Karpas-422 (cell line): ENCODE measurements at regions not wholly inside any gene's neighbourhood (a gene's known extent, or its start where the extent isn't known, plus 50 kb on each side); places are given as distances from the start of the nearest gene placed in this dataset.

Experiments used
- DNase-seq: peaks from one replicate; pipeline ENCODE4 v3.0.0-alpha.2; 2015
- H2AFZ ChIP-seq: fragments of 200-600 bp; sonication (generic); 2 replicates; pipeline ENCODE4 v1.6.1; 2014; ENCODE audit warnings: antibody characterized with exemption, low read length, mixed read lengths
- H3K27ac ChIP-seq: fragments of 200-600 bp; sonication (generic); 2 replicates; pipeline ENCODE4 v1.5.1; 2014; ENCODE audit warnings: mild to moderate bottlenecking, low read length, moderate library complexity
- H3K27me3 ChIP-seq: fragments of 200-600 bp; sonication (generic); 2 replicates; pipeline ENCODE4 v1.6.1; 2014; ENCODE audit warnings: low read length, mixed read lengths
- H3K36me3 ChIP-seq: fragments of 200-600 bp; sonication (generic); 2 replicates; pipeline ENCODE4 v1.6.1; 2014; ENCODE audit warnings: low read length, mixed read lengths; ENCODE audit not compliant: insufficient read depth
- H3K4me1 ChIP-seq: fragments of 200-600 bp; sonication (generic); 2 replicates; pipeline ENCODE4 v1.6.1; 2014; ENCODE audit warnings: mild to moderate bottlenecking, low read length, mixed read lengths
- H3K4me2 ChIP-seq: fragments of 200-600 bp; sonication (generic); 2 replicates; pipeline ENCODE4 v1.6.1; 2014; ENCODE audit warnings: low read length, low read depth, mild to moderate bottlenecking; ENCODE audit not compliant: poor library complexity, severe bottlenecking
- H3K4me3 ChIP-seq: fragments of 200-600 bp; sonication (generic); 2 replicates; pipeline ENCODE4 v1.5.1; 2014; ENCODE audit warnings: mild to moderate bottlenecking, antibody characterized with exemption, low read length, mixed read lengths
- H3K79me2 ChIP-seq: fragments of 200-600 bp; sonication (generic); 2 replicates; pipeline ENCODE4 v1.6.1; 2014; ENCODE audit warnings: mild to moderate bottlenecking, low read length, mixed read lengths
- H3K9ac ChIP-seq: fragments of 200-600 bp; sonication (generic); 2 replicates; pipeline ENCODE4 v1.6.0; 2014; ENCODE audit warnings: low read length
- H3K9me2 ChIP-seq: fragments of 200-600 bp; sonication (generic), shearing (Covaris generic); replicated peaks from 2 replicates; pipeline ENCODE4 v1.6.0; 2014; ENCODE audit warnings: mild to moderate bottlenecking, low read length, moderate library complexity; ENCODE audit not compliant: insufficient read depth
- H3K9me3 ChIP-seq: fragments of 300-700, 200-600 bp; sonication (generic); 2 replicates; pipeline ENCODE4 v1.6.1; 2014; ENCODE audit warnings: low read length, mixed read lengths
- H4K20me1 ChIP-seq: fragments of 200-600 bp; sonication (generic); 2 replicates; pipeline ENCODE4 v1.6.1; 2014; ENCODE audit warnings: mild to moderate bottlenecking, antibody characterized with exemption, low read length, low read depth; ENCODE audit not compliant: insufficient read depth

DNA sequence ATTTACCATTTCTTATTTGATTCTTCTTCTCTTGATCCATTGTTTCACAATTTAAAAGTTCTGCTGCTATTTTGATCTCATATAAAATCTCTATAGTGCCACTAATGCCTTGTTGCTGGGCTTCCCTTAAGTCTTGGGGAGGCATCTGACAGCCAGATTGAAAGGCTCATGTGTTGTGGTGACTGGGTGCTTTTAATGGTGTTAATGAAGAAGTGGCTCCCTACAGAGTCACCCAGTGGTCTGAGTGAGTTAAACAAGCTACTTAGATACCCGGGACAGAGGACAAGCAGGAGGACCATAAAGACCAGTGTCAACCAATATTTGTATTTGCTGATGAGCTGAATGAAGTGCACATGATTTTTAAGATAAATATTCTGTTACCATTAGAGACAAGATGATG lies 176.4 kb upstream of the HABP2 start:
- no peaks in the 10 kb centered on the region for H3K79me2 ChIP-seq
- H3K9ac ChIP-seq, result no peak overlapping the region
- no peak overlapping the region for H3K4me3 ChIP-seq
- H3K4me1 ChIP-seq, result no peaks in the 10 kb centered on the region
- H3K4me2 ChIP-seq, result no peak overlapping the region
- H2AFZ ChIP-seq, result no peak overlapping the region
- H3K9me3 ChIP-seq, result no peaks in the 10 kb centered on the region
- H3K27ac ChIP-seq, result no peak overlapping the region
- no peaks in the 10 kb centered on the region for H3K9me2 ChIP-seq
- H4K20me1 ChIP-seq, result no peaks in the 10 kb centered on the region
- no peaks in the 10 kb centered on the region for H3K27me3 ChIP-seq
- no peak for DNase-seq
- H3K36me3 ChIP-seq, result no peaks in the 10 kb centered on the region

DNA sequence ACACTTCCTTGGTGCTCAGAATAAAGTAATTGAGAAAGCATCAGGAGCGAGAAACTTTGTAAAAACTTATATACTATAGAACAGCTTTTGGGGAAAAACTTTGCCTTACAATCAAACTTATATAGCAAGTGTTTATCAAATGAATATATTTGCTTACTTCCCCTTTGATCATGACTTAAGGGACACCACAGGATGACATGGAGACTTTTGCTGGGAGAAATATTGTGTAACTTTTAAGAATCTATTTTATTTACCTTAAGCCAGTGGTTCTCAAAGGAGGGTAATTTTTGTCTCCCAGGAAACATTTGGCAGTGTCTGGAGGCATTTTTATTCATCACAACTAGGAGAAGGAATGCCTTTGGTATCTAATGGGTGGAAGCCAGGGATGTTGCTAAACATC lies 173.8 kb upstream of the HABP2 start:
- H3K4me2 ChIP-seq, result no peak overlapping the region
- H3K4me1 ChIP-seq, result peaks cover 6% of the 10 kb centered on the region; the same call in 1 of the 2 replicates
- no peak overlapping the region for H2AFZ ChIP-seq
- H3K36me3 ChIP-seq, result no peaks in the 10 kb centered on the region
- no peak overlapping the region for H3K27ac ChIP-seq
- no peak overlapping the region for H3K4me3 ChIP-seq
- H3K79me2 ChIP-seq, result no peaks in the 10 kb centered on the region
- H4K20me1 ChIP-seq, result no peaks in the 10 kb centered on the region
- no peaks in the 10 kb centered on the region for H3K9me3 ChIP-seq
- no peaks in the 10 kb centered on the region for H3K9me2 ChIP-seq
- H3K27me3 ChIP-seq, result no peaks in the 10 kb centered on the region
- H3K9ac ChIP-seq, result no peak overlapping the region
- DNase-seq, result no peak

DNA sequence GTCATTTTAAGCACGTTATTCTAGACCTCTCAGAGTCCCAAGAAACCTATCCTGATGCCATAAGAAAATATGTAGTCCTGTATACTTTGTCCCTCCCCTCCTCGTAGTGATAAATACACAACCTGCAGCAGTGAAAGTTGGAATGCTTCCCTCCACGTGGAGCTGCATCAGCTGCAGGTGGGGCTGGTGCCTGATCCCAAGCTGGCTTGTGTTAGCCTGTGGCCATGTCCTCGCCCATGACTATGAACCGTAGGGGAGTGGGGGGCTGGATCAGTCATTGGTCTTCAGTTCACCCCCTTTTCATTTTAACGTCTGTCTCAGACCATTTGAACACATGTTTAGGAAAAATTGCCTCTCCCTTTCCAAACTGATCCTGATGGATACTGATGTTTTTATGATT lies 171.4 kb upstream of the HABP2 start:
- no peaks in the 10 kb centered on the region for H4K20me1 ChIP-seq
- H3K27ac ChIP-seq, result no peak overlapping the region
- no peak overlapping the region for H2AFZ ChIP-seq
- H3K9me3 ChIP-seq, result no peaks in the 10 kb centered on the region
- H3K4me2 ChIP-seq, result peak overlapping the region; percentile 32
- no peak overlapping the region for H3K4me3 ChIP-seq
- H3K36me3 ChIP-seq, result no peaks in the 10 kb centered on the region
- no peaks in the 10 kb centered on the region for H3K9me2 ChIP-seq
- no peak overlapping the region for H3K9ac ChIP-seq
- no peaks in the 10 kb centered on the region for H3K27me3 ChIP-seq
- peaks cover 6% of the 10 kb centered on the region; the same call in 1 of the 2 replicates for H3K4me1 ChIP-seq
- no peaks in the 10 kb centered on the region for H3K79me2 ChIP-seq
- DNase-seq, result no peak

DNA sequence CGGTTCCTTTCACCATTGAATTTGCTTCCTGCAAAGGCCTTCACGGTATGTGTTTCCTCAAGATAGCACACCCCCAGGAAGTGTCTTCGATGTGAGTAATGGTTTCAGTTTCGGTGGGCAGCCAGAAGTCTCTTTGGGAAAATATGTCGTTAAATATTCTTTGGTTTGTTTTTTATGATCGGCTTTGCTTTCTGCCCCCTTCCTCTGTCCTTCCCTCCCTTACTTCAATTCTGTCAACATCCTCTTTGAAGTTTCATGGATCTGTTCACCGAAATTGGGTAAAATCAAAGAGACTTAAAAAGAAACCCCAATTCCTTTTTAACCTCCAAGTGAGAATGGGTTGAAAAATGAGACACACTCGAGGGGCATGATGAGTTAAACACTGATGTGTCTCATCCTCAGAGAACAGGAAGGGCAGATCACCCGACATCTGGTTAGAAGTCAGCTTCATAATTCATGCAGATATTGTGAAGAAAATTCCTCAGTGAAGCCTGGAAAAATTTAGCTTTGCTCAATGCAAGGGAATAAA lies 170.8 kb upstream of the HABP2 start:
- Histone ChIP-seq H4K20me1 (no peaks in the 10 kb centered on the region), H3K27me3 (no peaks in the 10 kb centered on the region), H3K9ac (no peak overlapping the region), H3K36me3 (no peaks in the 10 kb centered on the region), H3K79me2 (no peaks in the 10 kb centered on the region), H3K9me2 (no peaks in the 10 kb centered on the region), H2AFZ (no peak overlapping the region), H3K27ac (no peak overlapping the region), H3K4me1 (peaks cover 6% of the 10 kb centered on the region; the same call in 1 of the 2 replicates), H3K4me2 (peak overlapping the region; percentile 32), H3K4me3 (peak overlapping the region; percentile 4; the same call in 1 of the 2 replicates), H3K9me3 (no peaks in the 10 kb centered on the region)
- no peak for DNase-seq

DNA sequence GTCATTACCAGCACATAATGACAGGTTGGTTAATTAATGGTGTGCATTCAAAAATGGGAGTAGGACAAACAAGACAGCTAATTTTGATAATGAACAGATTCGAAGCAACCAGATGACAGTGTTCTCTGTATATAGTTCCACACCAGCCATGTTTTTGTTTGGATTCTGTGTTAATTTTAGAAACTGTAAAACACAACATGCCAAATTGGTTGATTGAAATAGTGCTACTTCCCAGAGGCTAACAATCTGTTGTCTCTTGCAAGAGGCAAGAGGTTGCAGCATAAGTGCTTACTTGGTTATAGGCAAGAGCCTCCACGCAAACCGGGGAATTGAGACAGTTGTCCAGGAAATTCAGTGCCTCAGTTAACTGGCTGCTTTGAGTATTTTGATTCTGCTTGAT lies 170.2 kb upstream of the HABP2 start:
- Histone ChIP-seq H3K9ac (no peak overlapping the region), H3K4me2 (no peak overlapping the region), H4K20me1 (no peaks in the 10 kb centered on the region), H3K27me3 (no peaks in the 10 kb centered on the region), H3K79me2 (no peaks in the 10 kb centered on the region), H3K4me3 (no peak overlapping the region), H2AFZ (no peak overlapping the region), H3K9me2 (no peaks in the 10 kb centered on the region), H3K4me1 (peaks cover 6% of the 10 kb centered on the region; the same call in 1 of the 2 replicates), H3K27ac (no peak overlapping the region), H3K36me3 (no peaks in the 10 kb centered on the region), H3K9me3 (no peaks in the 10 kb centered on the region)
- DNase-seq, result no peak

DNA sequence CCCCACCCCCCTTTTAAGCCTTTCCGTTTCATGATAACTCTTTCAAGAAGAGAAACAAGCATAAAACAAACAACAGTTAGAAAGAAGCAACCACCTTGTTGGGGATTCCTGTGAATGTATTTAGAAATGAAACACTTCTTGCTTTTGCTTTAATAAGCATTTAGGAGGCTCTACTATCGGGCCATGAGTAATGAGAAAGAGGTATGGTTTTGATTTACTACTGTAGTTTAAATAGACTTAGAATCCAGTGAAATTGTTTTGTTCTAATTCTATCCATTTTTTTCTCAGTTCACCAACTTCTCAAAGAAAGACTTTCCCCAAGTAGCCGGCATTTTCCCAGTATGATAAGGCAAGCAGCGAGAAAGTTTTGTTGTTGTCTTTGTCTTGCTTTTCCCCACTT lies 168.7 kb upstream of the HABP2 start:
- no peaks in the 10 kb centered on the region for H4K20me1 ChIP-seq
- H3K79me2 ChIP-seq, result no peaks in the 10 kb centered on the region

DNA sequence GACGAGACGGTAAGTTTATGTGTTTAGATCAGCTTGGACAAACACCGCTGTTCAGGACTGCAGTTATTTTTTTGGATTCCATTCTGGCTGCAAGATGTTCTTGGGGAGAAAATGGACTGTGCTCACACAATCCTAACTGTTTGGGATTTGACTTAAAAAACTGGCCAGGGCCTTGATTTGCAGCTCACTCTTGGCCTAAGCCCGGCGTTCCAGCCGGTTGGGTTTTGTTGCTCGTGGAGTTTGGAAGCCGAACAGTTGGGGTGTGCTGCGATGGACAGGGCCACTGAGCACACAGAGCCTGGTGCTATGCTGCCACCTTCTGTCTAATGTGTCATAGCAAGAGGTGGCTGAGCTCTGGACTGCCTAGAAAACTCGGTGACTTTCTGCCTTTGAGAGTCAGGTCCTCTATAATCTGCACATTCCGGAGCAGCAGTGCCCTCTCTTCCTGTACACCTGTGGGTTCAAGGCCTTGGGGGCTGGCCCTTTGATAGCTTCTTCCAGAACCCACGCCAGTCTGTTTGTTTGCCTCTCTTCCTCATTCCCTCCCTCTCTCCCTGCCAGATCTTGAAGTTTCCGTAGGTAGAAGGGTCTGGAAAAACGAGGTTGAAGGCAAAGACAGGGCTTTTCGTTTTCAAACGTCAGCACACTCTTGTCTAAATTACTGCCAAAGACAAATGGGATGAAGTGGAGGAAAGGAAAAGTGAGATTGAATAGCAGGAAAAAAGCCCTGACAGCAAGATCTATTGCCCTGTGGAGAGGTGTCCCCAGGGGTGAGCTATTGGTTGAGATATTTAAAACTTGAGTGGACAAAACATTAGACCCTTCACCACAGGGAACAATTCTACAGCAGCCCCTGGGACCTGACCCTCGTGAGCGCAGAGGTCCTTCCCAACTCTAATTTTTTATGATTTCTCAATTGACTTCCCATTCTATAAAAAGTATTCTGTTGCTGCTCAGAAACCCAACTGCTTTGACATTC lies 167.5 kb upstream of the HABP2 start:
- H2AFZ ChIP-seq, result no peak overlapping the region

More for the DNA sequence above, 168.7 kb upstream of the HABP2 start:
- no peak overlapping the region for H3K4me3 ChIP-seq
- no peak overlapping the region for H3K4me2 ChIP-seq
- no peaks in the 10 kb centered on the region for H3K9me3 ChIP-seq
- no peaks in the 10 kb centered on the region for H3K27me3 ChIP-seq
- H2AFZ ChIP-seq, result no peak overlapping the region
- no peak overlapping the region for H3K27ac ChIP-seq
- H3K9me2 ChIP-seq, result no peaks in the 10 kb centered on the region
- DNase-seq, result no peak
- peaks cover 6% of the 10 kb centered on the region; the same call in 1 of the 2 replicates for H3K4me1 ChIP-seq
- H3K36me3 ChIP-seq, result no peaks in the 10 kb centered on the region
- no peak overlapping the region for H3K9ac ChIP-seq

DNA sequence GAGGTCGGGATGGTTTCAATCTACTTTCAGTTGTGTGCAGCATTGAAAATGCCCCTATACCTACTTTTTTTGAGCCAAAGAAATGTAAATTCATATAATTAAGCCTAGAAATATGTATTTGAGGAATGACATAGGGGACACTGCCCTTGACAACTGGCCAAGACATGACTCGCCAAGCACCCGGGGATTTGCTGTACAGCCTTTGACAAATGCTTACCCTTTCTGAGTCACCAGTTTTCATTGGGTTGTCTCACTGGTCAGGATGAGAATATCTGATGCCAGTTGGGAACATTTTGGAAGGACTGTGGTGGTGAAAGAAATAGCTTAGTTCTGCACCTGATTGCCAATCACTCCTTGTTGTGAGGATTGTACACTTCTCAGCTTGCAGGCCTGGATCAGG lies 166.8 kb upstream of the HABP2 start:
- no peak for DNase-seq
- Histone ChIP-seq H3K27me3 (no peaks in the 10 kb centered on the region), H4K20me1 (no peaks in the 10 kb centered on the region), H3K79me2 (no peaks in the 10 kb centered on the region), H3K4me3 (no peak overlapping the region), H3K27ac (no peak overlapping the region), H3K9ac (no peak overlapping the region), H3K4me2 (no peak overlapping the region), H3K4me1 (peaks cover 6% of the 10 kb centered on the region; the same call in 1 of the 2 replicates), H2AFZ (no peak overlapping the region), H3K36me3 (no peaks in the 10 kb centered on the region), H3K9me2 (no peaks in the 10 kb centered on the region), H3K9me3 (no peaks in the 10 kb centered on the region)

More for the DNA sequence above, 167.5 kb upstream of the HABP2 start:
- peaks cover 6% of the 10 kb centered on the region; the same call in 1 of the 2 replicates for H3K4me1 ChIP-seq
- no peak overlapping the region for H3K27ac ChIP-seq
- DNase-seq, result peak; percentile 86
- H3K9ac ChIP-seq, result no peak overlapping the region
- H3K9me2 ChIP-seq, result no peaks in the 10 kb centered on the region
- H3K4me2 ChIP-seq, result no peak overlapping the region
- no peak overlapping the region for H3K4me3 ChIP-seq
- H4K20me1 ChIP-seq, result no peaks in the 10 kb centered on the region
- no peaks in the 10 kb centered on the region for H3K27me3 ChIP-seq
- no peaks in the 10 kb centered on the region for H3K36me3 ChIP-seq
- no peaks in the 10 kb centered on the region for H3K9me3 ChIP-seq
- H3K79me2 ChIP-seq, result no peaks in the 10 kb centered on the region
